ENCODE measurements at regions not wholly inside any gene's neighbourhood (a gene's known extent, or its start where the extent isn't known, plus 50 kb on each side); places are given as distances from the start of the nearest gene placed in this dataset.

DNA sequence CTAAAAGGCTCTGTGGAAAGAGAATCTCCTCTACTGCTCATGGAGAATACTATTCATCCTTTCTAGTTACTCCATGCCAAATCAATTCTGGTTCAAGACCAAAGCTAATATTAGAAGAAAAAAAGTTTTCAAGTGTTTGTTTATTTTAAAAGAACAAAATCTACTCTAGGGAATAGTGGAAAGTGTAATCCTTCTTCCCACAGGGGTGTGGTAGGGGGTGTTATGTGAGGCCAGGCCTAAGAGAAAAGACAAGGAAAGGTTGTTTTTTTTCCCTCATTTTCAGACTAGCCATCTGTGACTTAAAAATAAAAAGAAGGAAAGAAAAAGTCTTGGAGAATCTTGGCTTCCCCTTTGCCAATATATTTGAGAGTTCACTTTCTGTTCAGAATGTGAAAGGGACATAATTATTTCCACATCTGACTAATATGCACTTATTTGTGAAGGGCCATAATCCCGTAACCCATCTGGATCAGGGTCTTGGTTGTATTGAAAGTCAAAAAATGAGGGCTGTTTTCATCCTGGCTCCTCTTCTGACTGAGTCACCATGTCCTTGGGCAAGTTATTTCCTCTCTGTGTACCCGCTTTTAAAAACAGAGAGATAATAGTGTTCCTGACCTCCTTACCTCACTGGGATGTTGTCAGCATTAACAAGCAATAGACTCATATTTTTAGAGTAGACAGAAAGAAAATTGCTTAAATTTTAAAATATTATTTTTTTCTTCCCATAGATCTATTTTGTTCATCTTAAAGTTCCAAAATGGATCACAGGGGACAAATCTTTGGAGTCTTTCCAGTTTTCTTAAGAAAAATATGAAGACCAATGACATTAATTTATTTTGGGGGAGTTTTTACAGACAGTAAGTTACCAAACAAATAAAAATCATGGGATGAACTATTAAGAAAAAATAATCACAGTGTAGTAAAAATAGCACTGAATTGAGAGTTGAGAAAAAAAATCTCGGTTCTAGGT, 233.7 kb downstream of the IBTK start:
- no peaks in the 10 kb centered on the region for H3K36me3 ChIP-seq (ENCODE audit: control insufficient read depth, insufficient read depth, low read length)
- no peak overlapping the region for H3K4me3 ChIP-seq (replicated peaks; ENCODE audit: low read depth, low read length)
- no peaks in the 10 kb centered on the region; the same call in 1 of the 2 replicates for H3K27me3 ChIP-seq (replicated peaks; ENCODE audit: control insufficient read depth, insufficient read depth, low read length)
- no peak for DNase-seq (ENCODE audit: extremely low read depth, insufficient read length)
- TF ChIP-seq, protein P1, sequence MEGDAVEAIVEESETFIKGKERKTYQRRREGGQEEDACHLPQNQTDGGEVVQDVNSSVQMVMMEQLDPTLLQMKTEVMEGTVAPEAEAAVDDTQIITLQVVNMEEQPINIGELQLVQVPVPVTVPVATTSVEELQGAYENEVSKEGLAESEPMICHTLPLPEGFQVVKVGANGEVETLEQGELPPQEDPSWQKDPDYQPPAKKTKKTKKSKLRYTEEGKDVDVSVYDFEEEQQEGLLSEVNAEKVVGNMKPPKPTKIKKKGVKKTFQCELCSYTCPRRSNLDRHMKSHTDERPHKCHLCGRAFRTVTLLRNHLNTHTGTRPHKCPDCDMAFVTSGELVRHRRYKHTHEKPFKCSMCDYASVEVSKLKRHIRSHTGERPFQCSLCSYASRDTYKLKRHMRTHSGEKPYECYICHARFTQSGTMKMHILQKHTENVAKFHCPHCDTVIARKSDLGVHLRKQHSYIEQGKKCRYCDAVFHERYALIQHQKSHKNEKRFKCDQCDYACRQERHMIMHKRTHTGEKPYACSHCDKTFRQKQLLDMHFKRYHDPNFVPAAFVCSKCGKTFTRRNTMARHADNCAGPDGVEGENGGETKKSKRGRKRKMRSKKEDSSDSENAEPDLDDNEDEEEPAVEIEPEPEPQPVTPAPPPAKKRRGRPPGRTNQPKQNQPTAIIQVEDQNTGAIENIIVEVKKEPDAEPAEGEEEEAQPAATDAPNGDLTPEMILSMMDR (IDR thresholded peaks at IDR 0.05; ENCODE audit: insufficient read depth, low read length, poor library complexity, severe bottlenecking), result no peak

DNA sequence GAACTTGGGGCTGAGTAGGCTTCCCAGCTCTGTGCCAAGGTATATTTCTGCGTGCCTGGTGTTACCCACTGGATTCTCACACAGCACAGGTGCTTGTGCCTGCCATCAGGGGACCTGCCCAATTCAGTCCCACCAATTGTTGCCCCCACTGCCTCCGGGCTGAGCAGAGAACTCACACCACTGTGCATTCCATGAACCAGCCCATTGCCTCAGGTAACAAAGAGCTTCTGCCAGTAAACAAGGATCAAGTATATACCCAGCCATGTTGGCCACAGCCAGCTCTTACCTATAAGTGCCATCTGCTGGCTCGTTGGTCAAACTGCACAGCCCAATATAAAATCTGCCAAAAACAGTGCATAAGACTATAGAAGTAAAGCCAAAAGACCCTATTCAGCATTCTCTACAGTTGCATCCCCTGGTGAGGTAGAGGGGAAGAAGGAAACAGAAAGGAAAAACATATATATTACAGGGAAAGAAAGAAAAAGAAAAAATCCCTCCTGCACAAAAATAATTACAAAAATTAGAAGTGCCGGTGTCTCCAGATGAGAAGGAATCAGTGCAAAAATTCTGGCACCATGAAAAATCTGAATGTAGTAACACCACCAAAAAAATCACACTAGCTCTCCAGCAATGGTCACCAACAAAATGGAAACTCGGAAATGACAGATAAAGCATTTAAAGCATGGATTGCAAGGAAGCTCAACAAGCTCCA, 241.4 kb downstream of the IBTK start:
- peak; percentile 24 for DNase-seq (ENCODE audit: extremely low read depth, insufficient read length)
- TF ChIP-seq, protein P1 (IDR thresholded peaks at IDR 0.05; ENCODE audit: insufficient read depth, low read length, poor library complexity, severe bottlenecking), result peak; percentile 81

DNA sequence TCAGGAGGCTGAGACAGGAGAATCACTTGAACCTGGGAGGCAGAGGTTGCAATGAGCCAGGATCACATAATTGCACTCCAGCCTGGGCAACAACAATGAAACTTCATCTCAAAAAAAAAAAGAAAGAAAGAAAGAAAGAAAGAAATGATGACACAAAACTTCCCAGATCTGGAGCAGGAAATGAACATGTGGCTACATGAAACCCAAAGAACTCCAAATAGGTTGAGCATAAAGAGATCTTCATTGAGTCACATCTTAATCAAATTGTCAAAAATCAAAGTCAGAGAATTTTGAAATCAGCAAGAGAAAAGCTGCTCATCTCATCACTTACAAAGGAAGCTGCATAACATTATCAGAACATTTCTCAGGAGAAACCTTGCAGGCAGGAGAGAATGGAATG, 247.0 kb downstream of the IBTK start:
- TF ChIP-seq, protein P1 (IDR thresholded peaks at IDR 0.05; ENCODE audit: insufficient read depth, low read length, poor library complexity, severe bottlenecking), result no peak
- no peak for DNase-seq (ENCODE audit: extremely low read depth, insufficient read length)
- Histone ChIP-seq H3K4me3 (replicated peaks; ENCODE audit: low read depth, low read length) (no peak overlapping the region), H3K36me3 (ENCODE audit: control insufficient read depth, insufficient read depth, low read length) (no peaks in the 10 kb centered on the region), H3K27me3 (replicated peaks; ENCODE audit: control insufficient read depth, insufficient read depth, low read length) (no peaks in the 10 kb centered on the region)

More for the DNA sequence above, 241.4 kb downstream of the IBTK start:
- no peak overlapping the region for H3K4me3 ChIP-seq (replicated peaks; ENCODE audit: low read depth, low read length)
- H3K36me3 ChIP-seq (ENCODE audit: control insufficient read depth, insufficient read depth, low read length), result no peaks in the 10 kb centered on the region
- H3K27me3 ChIP-seq (replicated peaks; ENCODE audit: control insufficient read depth, insufficient read depth, low read length), result no peaks in the 10 kb centered on the region

DNA sequence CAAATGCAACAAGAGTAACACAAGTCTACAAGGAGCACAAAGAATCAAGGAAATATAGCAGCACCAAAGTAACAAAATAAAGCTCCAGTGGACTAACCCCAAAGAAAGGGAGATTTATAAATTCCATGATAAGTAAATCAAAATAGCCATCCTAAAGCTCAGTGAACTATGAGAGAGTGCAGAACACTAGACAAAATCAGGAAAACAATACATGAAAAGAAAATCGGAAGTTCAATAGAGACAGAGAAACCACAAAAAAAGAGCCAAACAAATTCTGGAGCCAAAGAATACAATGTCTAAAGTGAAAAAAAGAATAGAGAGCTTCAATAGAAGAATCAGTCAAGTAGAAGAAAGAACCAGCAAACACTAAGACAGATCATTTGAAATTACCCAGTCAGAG, 247.3 kb upstream of the TENT5A start:
- H3K27me3 ChIP-seq (replicated peaks; ENCODE audit: control insufficient read depth, insufficient read depth, low read length), result no peaks in the 10 kb centered on the region
- DNase-seq (ENCODE audit: extremely low read depth, insufficient read length), result no peak
- TF ChIP-seq, protein P1 (IDR thresholded peaks at IDR 0.05; ENCODE audit: insufficient read depth, low read length, poor library complexity, severe bottlenecking), result no peak
- no peaks in the 10 kb centered on the region for H3K36me3 ChIP-seq (ENCODE audit: control insufficient read depth, insufficient read depth, low read length)
- H3K4me3 ChIP-seq (replicated peaks; ENCODE audit: low read depth, low read length), result no peak overlapping the region

DNA sequence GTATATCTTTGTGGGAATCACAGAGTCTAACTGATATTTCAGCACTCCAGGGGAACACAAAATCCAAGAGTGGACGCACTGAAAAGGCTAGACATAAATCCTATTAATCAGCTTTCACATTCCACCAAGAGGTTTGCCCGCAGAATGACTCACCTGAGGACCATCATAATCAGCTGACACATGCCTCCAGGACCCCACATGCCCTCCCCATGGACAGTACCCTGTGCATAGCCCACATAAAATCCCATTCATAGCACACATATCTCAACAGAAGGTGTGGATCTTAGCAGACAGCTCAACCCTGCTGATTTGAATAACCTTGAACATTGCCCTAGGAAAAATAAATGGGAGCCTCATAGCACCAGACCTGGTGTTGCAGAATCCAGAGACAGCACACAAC, 246.8 kb upstream of the TENT5A start:
- TF ChIP-seq, protein P1 (IDR thresholded peaks at IDR 0.05; ENCODE audit: insufficient read depth, low read length, poor library complexity, severe bottlenecking), result no peak
- H3K4me3 ChIP-seq (replicated peaks; ENCODE audit: low read depth, low read length), result no peak overlapping the region
- no peaks in the 10 kb centered on the region for H3K27me3 ChIP-seq (replicated peaks; ENCODE audit: control insufficient read depth, insufficient read depth, low read length)
- H3K36me3 ChIP-seq (ENCODE audit: control insufficient read depth, insufficient read depth, low read length), result no peaks in the 10 kb centered on the region
- DNase-seq (ENCODE audit: extremely low read depth, insufficient read length), result no peak

All from GM06990 (cell line).